H9 (cell line): ENCODE measurements at regions not wholly inside any gene's neighbourhood (a gene's known extent, or its start where the extent isn't known, plus 50 kb on each side); places are given as distances from the start of the nearest gene placed in this dataset.

Experiments
- DNase-seq: peaks from one replicate; pipeline ENCODE4 v3.0.0-alpha.2; 2017
- H2AFZ ChIP-seq: one replicate; pipeline ENCODE4 v1.6.1; 2013; ENCODE audit warnings: mild to moderate bottlenecking, low read length, control low read depth, moderate library complexity
- H2AK5ac ChIP-seq: 2 replicates; pipeline ENCODE4 v1.6.1; 2013; ENCODE audit warnings: low read length, control low read depth, mixed read lengths; ENCODE audit not compliant: insufficient read length
- H2BK120ac ChIP-seq: one replicate; pipeline ENCODE4 v1.6.1; 2013; ENCODE audit warnings: low read depth, mild to moderate bottlenecking, low read length, control low read depth, inconsistent platforms; ENCODE audit not compliant: poor library complexity, severe bottlenecking
- H2BK12ac ChIP-seq: 2 replicates; pipeline ENCODE4 v1.6.1; 2013; ENCODE audit warnings: low read length, control low read depth, mixed read lengths, low read depth; ENCODE audit not compliant: insufficient read length
- H2BK15ac ChIP-seq: 2 replicates; pipeline ENCODE4 v1.6.1; 2013; ENCODE audit warnings: low read depth, low read length, control low read depth
- H2BK20ac ChIP-seq: one replicate; pipeline ENCODE4 v1.6.1; 2013; ENCODE audit warnings: low read depth, mild to moderate bottlenecking, low read length, control low read depth, inconsistent platforms; ENCODE audit not compliant: poor library complexity, severe bottlenecking
- H2BK5ac ChIP-seq: 2 replicates; pipeline ENCODE4 v1.6.1; 2013; ENCODE audit warnings: low read length, control low read depth, mixed read lengths; ENCODE audit not compliant: insufficient read length
- H3K14ac ChIP-seq: 2 replicates; pipeline ENCODE4 v1.6.1; 2013; ENCODE audit warnings: low read length, control low read depth; ENCODE audit not compliant: insufficient read depth
- H3K18ac ChIP-seq: 2 replicates; pipeline ENCODE4 v1.6.1; 2013; ENCODE audit warnings: low read depth, mild to moderate bottlenecking, mixed read lengths, low read length, control low read depth; ENCODE audit not compliant: insufficient read length
- H3K23ac ChIP-seq: 2 replicates; pipeline ENCODE4 v1.6.1; 2013; ENCODE audit warnings: low read length, control low read depth, mixed read lengths, low read depth; ENCODE audit not compliant: insufficient read length
- H3K23me2 ChIP-seq: 2 replicates; pipeline ENCODE4 v1.6.1; 2013; ENCODE audit warnings: low read depth, mild to moderate bottlenecking, mixed read lengths, low read length, control low read depth; ENCODE audit not compliant: insufficient read length, poor library complexity, severe bottlenecking
- H3K27ac ChIP-seq: 2 replicates; pipeline ENCODE4 v1.5.1; 2013; ENCODE audit warnings: low read length, control low read depth, mixed read lengths, low read depth; ENCODE audit not compliant: insufficient read length
- H3K27me3 ChIP-seq: 2 replicates; pipeline ENCODE4 v1.6.1; 2013; ENCODE audit warnings: low read length, control low read depth, inconsistent platforms; ENCODE audit not compliant: insufficient read depth
- H3K4ac ChIP-seq: 2 replicates; pipeline ENCODE4 v1.6.1; 2013; ENCODE audit warnings: low read depth, mild to moderate bottlenecking, control low read depth, inconsistent platforms, low read length, moderate library complexity
- H3K4me1 ChIP-seq: 2 replicates; pipeline ENCODE4 v1.6.1; 2013; ENCODE audit warnings: low read length, control low read depth, inconsistent platforms; ENCODE audit not compliant: insufficient read depth
- H3K4me2 ChIP-seq: 2 replicates; pipeline ENCODE4 v1.6.1; 2013; ENCODE audit warnings: low read length, control low read depth, mixed read lengths; ENCODE audit not compliant: insufficient read length, insufficient read depth
- H3K56ac ChIP-seq: 2 replicates; pipeline ENCODE4 v1.6.1; 2013; ENCODE audit warnings: low read depth, mild to moderate bottlenecking, mixed read lengths, low read length, control low read depth; ENCODE audit not compliant: insufficient read length
- H3K79me1 ChIP-seq: 2 replicates; pipeline ENCODE4 v1.6.1; 2013; ENCODE audit warnings: low read depth, mild to moderate bottlenecking, moderate library complexity, low read length, control low read depth, inconsistent platforms; ENCODE audit not compliant: insufficient read depth, poor library complexity, severe bottlenecking
- H3K79me2 ChIP-seq: 2 replicates; pipeline ENCODE4 v1.6.1; 2013; ENCODE audit warnings: low read length, control low read depth, inconsistent platforms; ENCODE audit not compliant: insufficient read depth
- H3K9ac ChIP-seq: 2 replicates; pipeline ENCODE4 v1.6.1; 2013; ENCODE audit warnings: low read length, control low read depth, mixed read lengths; ENCODE audit not compliant: insufficient read length; ENCODE audit errors: extremely low read depth
- H3K9me3 ChIP-seq: one replicate; pipeline ENCODE4 v1.6.1; 2013; ENCODE audit warnings: low read depth, low read length, inconsistent platforms; ENCODE audit not compliant: control insufficient read depth
- H3T11ph ChIP-seq: one replicate; pipeline ENCODE4 v1.6.1; 2013; ENCODE audit warnings: mild to moderate bottlenecking, low read length, control low read depth, inconsistent platforms
- H4K20me1 ChIP-seq: one replicate; pipeline ENCODE4 v1.6.1; 2013; ENCODE audit not compliant: control insufficient read depth, insufficient read length, insufficient read depth
- H4K5ac ChIP-seq: 2 replicates; pipeline ENCODE4 v1.6.1; 2013; ENCODE audit warnings: low read depth, mild to moderate bottlenecking, mixed read lengths, low read length, control low read depth; ENCODE audit not compliant: insufficient read length
- H4K8ac ChIP-seq: replicated peaks from 2 replicates; pipeline ENCODE4 v1.6.1; 2013; ENCODE audit warnings: low read length, control low read depth, mixed read lengths, low read depth; ENCODE audit not compliant: insufficient read length
- H4K91ac ChIP-seq: 2 replicates; pipeline ENCODE4 v1.6.1; 2013; ENCODE audit warnings: low read depth, mild to moderate bottlenecking, moderate library complexity, mixed read lengths, low read length, control low read depth; ENCODE audit not compliant: insufficient read length
- H3K27ac Mint-ChIP-seq, 3 experiments: 2 replicates in 2 of 3; 3 replicates in 1 of 3; pipeline ENCODE4 v1.8.0; 2020 to 2021; ENCODE audit warnings: mixed read lengths in 3 of 3, mild to moderate bottlenecking in 1 of 3, moderate library complexity in 1 of 3
- H3K27me3 Mint-ChIP-seq: 2 replicates; pipeline ENCODE4 v1.8.0; 2021; ENCODE audit warnings: low read depth, mild to moderate bottlenecking, moderate library complexity, mixed read lengths
- H3K36me3 Mint-ChIP-seq, 3 experiments: 2 replicates in 2 of 3; 3 replicates in 1 of 3; pipeline ENCODE4 v1.8.0; 2020 to 2021; ENCODE audit warnings: low read depth in 3 of 3, mixed read lengths in 3 of 3; ENCODE audit not compliant: insufficient read depth in 1 of 3
- H3K4me1 Mint-ChIP-seq, 2 experiments: 2 replicates each; pipeline ENCODE4 v1.8.0; 2020; ENCODE audit warnings: mixed read lengths in 2 of 2
- H3K4me3 Mint-ChIP-seq, 2 experiments: 2 replicates in 1 of 2; 3 replicates in 1 of 2; pipeline ENCODE4 v1.8.0; 2020 to 2021; ENCODE audit warnings: mild to moderate bottlenecking in 2 of 2, mixed read lengths in 2 of 2, moderate library complexity in 1 of 2
- H3K9me3 Mint-ChIP-seq, 2 experiments: 2 replicates in 1 of 2; 3 replicates in 1 of 2; pipeline ENCODE4 v1.8.0; 2020; ENCODE audit warnings: mild to moderate bottlenecking in 2 of 2, mixed read lengths in 2 of 2, moderate library complexity in 1 of 2
- WGBS: extraction: QIAGEN DNeasy Blood & Tissue Kit; methylation state at CpG from one replicate; pipeline ENCODE4 v1.1.7; 2013; ENCODE audit warnings: missing lambda C conversion rate, low lambda C conversion rate, mixed read lengths; ENCODE audit not compliant: insufficient read length; ENCODE audit errors: extremely low coverage; 5-methylcytosine and 5-hydroxymethylcytosine counted together
- TF ChIP-seq, protein P1 (sequence below): fragments of 200-600 bp; sonication (generic); conservative IDR thresholded peaks from 3 replicates; pipeline ENCODE4 v1.8.0; 2021; ENCODE audit warnings: antibody characterized with exemption, mild to moderate bottlenecking

GRCh38 chr16:65453646-65454045, 331.8 kb upstream of the CDH11 start:
- H3K36me3 Mint-ChIP-seq = peaks cover 3 to 14% (median 7%) of the 10 kb centered on the region in 3 experiments; a peak in 5 of 7 replicates
- H3K27me3 Mint-ChIP-seq = no peaks in the 10 kb centered on the region; the same call in 1 of the 2 replicates
- H3K4ac ChIP-seq = no peak overlapping the region
- H3K27ac Mint-ChIP-seq = no peak overlapping the region
- H3K23me2 ChIP-seq = no peaks in the 10 kb centered on the region
- H3K4me2 ChIP-seq = no peak overlapping the region
- H3K79me1 ChIP-seq = no peaks in the 10 kb centered on the region
- no peak overlapping the region for H3K18ac ChIP-seq
- no peak overlapping the region for H3K23ac ChIP-seq
- no CpG with 5 or more reads among the region's 2 CpGs for WGBS
- no peaks in the 10 kb centered on the region for H3K27me3 ChIP-seq
- H2BK120ac ChIP-seq = no peak overlapping the region
- no peak overlapping the region for H2BK12ac ChIP-seq
- no peak overlapping the region for H4K5ac ChIP-seq
- H4K20me1 ChIP-seq = no peaks in the 10 kb centered on the region
- no peak for DNase-seq
- H2AK5ac ChIP-seq = no peak overlapping the region
- H3K27ac ChIP-seq = no peak overlapping the region
- H3K4me1 ChIP-seq = no peaks in the 10 kb centered on the region
- TF ChIP-seq, protein P1, sequence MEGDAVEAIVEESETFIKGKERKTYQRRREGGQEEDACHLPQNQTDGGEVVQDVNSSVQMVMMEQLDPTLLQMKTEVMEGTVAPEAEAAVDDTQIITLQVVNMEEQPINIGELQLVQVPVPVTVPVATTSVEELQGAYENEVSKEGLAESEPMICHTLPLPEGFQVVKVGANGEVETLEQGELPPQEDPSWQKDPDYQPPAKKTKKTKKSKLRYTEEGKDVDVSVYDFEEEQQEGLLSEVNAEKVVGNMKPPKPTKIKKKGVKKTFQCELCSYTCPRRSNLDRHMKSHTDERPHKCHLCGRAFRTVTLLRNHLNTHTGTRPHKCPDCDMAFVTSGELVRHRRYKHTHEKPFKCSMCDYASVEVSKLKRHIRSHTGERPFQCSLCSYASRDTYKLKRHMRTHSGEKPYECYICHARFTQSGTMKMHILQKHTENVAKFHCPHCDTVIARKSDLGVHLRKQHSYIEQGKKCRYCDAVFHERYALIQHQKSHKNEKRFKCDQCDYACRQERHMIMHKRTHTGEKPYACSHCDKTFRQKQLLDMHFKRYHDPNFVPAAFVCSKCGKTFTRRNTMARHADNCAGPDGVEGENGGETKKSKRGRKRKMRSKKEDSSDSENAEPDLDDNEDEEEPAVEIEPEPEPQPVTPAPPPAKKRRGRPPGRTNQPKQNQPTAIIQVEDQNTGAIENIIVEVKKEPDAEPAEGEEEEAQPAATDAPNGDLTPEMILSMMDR = no peak
- no peak overlapping the region for H3K4me3 Mint-ChIP-seq
- H4K8ac ChIP-seq = no peak overlapping the region
- H3K56ac ChIP-seq = no peak overlapping the region
- no peak overlapping the region for H3K14ac ChIP-seq
- H4K91ac ChIP-seq = no peak overlapping the region
- no peaks in the 10 kb centered on the region for H3K79me2 ChIP-seq
- no peak overlapping the region for H3T11ph ChIP-seq
- no peak overlapping the region for H2BK5ac ChIP-seq
- no peak overlapping the region for H2BK20ac ChIP-seq
- no peaks in the 10 kb centered on the region for H3K9me3 ChIP-seq
- no peaks in the 10 kb centered on the region for H3K4me1 Mint-ChIP-seq
- H2BK15ac ChIP-seq = no peak overlapping the region
- H2AFZ ChIP-seq = no peak overlapping the region
- H3K9ac ChIP-seq = no peak overlapping the region
- H3K9me3 Mint-ChIP-seq = peaks cover 7 to 12% of the 10 kb centered on the region in 2 experiments
